Fibroblast of lung (primary cell): ENCODE measurements at regions not wholly inside any gene's neighbourhood (a gene's known extent, or its start where the extent isn't known, plus 50 kb on each side); places are given as distances from the start of the nearest gene placed in this dataset.

Source experiments
- CTCF ChIP-seq, 2 donors: IDR thresholded peaks in 1 of 2; conservative IDR thresholded peaks in 1 of 2; 1 replicate in 1 of 2; 2 replicates in 1 of 2; pipeline ENCODE4 v1.5.1; 2011 to 2012; ENCODE audit warnings: low read length in 2 of 2, control low read depth in 1 of 2, inconsistent platforms in 1 of 2, low read depth in 1 of 2, mild to moderate bottlenecking in 1 of 2
- EZH2 ChIP-seq: IDR thresholded peaks from 2 replicates; pipeline ENCODE4 v1.5.1; 2012; ENCODE audit warnings: low read length, control low read depth, mild to moderate bottlenecking; ENCODE audit errors: missing control alignments

DNA sequence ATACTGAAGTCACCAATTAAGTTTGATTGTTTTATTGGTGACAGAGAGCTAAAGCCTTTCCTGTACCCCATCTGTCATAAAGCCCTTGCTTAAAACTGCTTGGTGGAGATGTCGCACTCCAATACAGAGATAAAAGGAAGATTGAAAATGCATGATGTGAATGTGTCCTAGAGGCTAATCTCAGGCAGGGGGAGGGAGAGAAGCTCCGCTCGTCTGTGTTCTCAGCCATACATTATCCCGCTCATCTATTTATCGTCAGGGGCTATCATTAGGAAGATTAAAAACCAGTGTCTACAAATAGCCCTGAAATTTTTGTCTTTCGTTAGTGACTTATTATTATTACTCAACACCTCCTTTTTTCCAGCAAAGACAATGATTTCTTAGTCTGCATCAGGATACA, 110.3 kb downstream of the CMPK2 start:
- TF ChIP-seq CTCF (conservative IDR thresholded peaks at IDR 0.05 in 1 of 2, IDR thresholded peaks at IDR 0.05 in 1 of 2; ENCODE audit: low read depth in 1 of 2, low read length in 2 of 2) (no peak), EZH2 (no peak)
